ENCODE measurements at regions not wholly inside any gene's neighbourhood (a gene's known extent, or its start where the extent isn't known, plus 50 kb on each side); places are given as distances from the start of the nearest gene placed in this dataset.

GRCh38 chrX:25108481-25108880 is 92.7 kb upstream of the ARX start:
- TF ChIP-seq CTCF (IDR thresholded peaks at IDR 0.05) (no peak), POLR2A (IDR thresholded peaks at IDR 0.05) (no peak)
